ENCODE measurements at regions not wholly inside any gene's neighbourhood (a gene's known extent, or its start where the extent isn't known, plus 50 kb on each side); places are given as distances from the start of the nearest gene placed in this dataset.
"Not testable (repeated sequence)": the region's sequence is repeated elsewhere in the genome, so short reads cannot be mapped to it uniquely, and the experiment has no call there.

GRCh38 chr14:22265319-22266141, 323.5 kb downstream of the DAD1 start:
- no peak for DNase-seq
- intact Hi-C loops (cut with DNase I), result no loop called here

GRCh38 chr14:22264759-22265158, 324.3 kb downstream of the DAD1 start:
- intact Hi-C loops (cut with DNase I), result no loop called here
- no peak for DNase-seq

GRCh38 chr14:22263961-22264360, 325.1 kb downstream of the DAD1 start:
- DNase-seq, result no peak
- intact Hi-C loops (cut with DNase I), result no loop called here

GRCh38 chr14:22262881-22263280, 326.1 kb downstream of the DAD1 start:
- intact Hi-C loops (cut with DNase I), result no loop called here
- DNase-seq, result no peak

- intact Hi-C loops (cut with DNase I), result no loop called here
- peak in 1 of 42 donors; percentile 55 for DNase-seq
Measured at GRCh38 chr14:22255017-22255950, 333.7 kb downstream of the DAD1 start.

GRCh38 chr14:22252686-22253085, 336.3 kb downstream of the DAD1 start:
- peak in 7 of 42 donors; percentile 5 to 55 (median 8) for DNase-seq
- intact Hi-C loops (cut with DNase I), result no loop called here

- no peak for DNase-seq
- intact Hi-C loops (cut with DNase I), result no loop called here
Measured at GRCh38 chr14:22251090-22251489, 337.9 kb downstream of the DAD1 start.

GRCh38 chr14:22249770-22250169, 339.3 kb downstream of the DAD1 start:
- DNase-seq, result no peak
- intact Hi-C loops (cut with DNase I), result no loop called here

- no peak for DNase-seq
- intact Hi-C loops (cut with DNase I), result no loop called here
Measured at GRCh38 chr14:22243971-22244581, 344.9 kb downstream of the DAD1 start.

GRCh38 chr14:22238320-22238719, 350.7 kb downstream of the DAD1 start:
- DNase-seq; intact Hi-C loops (cut with DNase I): not testable (repeated sequence)

- DNase-seq, result no peak
- intact Hi-C loops (cut with DNase I), result no loop called here
Measured at GRCh38 chr14:22233377-22233776, 355.6 kb downstream of the DAD1 start.

GRCh38 chr14:22232933-22233332, 356.1 kb downstream of the DAD1 start:
- DNase-seq, result no peak
- intact Hi-C loops (cut with DNase I), result no loop called here

- intact Hi-C loops (cut with DNase I), result no loop called here
- DNase-seq, result no peak
Measured at GRCh38 chr14:22232486-22232885, 356.5 kb downstream of the DAD1 start.

GRCh38 chr14:22231018-22231417, 358.0 kb downstream of the DAD1 start:
- no peak for DNase-seq
- intact Hi-C loops (cut with DNase I), result no loop called here

- intact Hi-C loops (cut with DNase I), result no loop called here
- no peak for DNase-seq
Measured at GRCh38 chr14:22230517-22230916, 358.5 kb downstream of the DAD1 start.

- DNase-seq, result no peak
- intact Hi-C loops (cut with DNase I), result no loop called here
Measured at GRCh38 chr14:22227084-22227483, 361.9 kb downstream of the DAD1 start.

GRCh38 chr14:22226381-22226780, 362.6 kb downstream of the DAD1 start:
- DNase-seq, result no peak
- intact Hi-C loops (cut with DNase I), result no loop called here

- intact Hi-C loops (cut with DNase I), result no loop called here
- DNase-seq, result no peak
Measured at GRCh38 chr14:22225516-22226140, 363.4 kb downstream of the DAD1 start.

GRCh38 chr14:22221508-22221907, 367.5 kb downstream of the DAD1 start:
- DNase-seq, result no peak
- intact Hi-C loops (cut with DNase I), result no loop called here

Measured in head of caudate nucleus (tissue), 42 donors.